Right forelimb (tissue), 1 donor: ENCODE measurements at regions not wholly inside any gene's neighbourhood (a gene's known extent, or its start where the extent isn't known, plus 50 kb on each side); places are given as distances from the start of the nearest gene placed in this dataset.
"Not testable (repeated sequence)": the region's sequence is repeated elsewhere in the genome, so short reads cannot be mapped to it uniquely, and the experiment has no call there.

Source experiments
- DNase-seq: peaks from one replicate; pipeline ENCODE4 v3.0.0-alpha.2; 2018

GRCh38 chr1:83457281-83457680 lies 541.7 kb downstream of the TTLL7 start:
- not testable (repeated sequence) for DNase-seq

GRCh38 chr1:83455753-83456152 lies 543.2 kb downstream of the TTLL7 start:
- DNase-seq, result not testable (repeated sequence)

GRCh38 chr1:83445873-83446272 lies 553.1 kb downstream of the TTLL7 start:
- not testable (repeated sequence) for DNase-seq

- DNase-seq, result not testable (repeated sequence)
Measured at GRCh38 chr1:83442412-83442811, 556.5 kb downstream of the TTLL7 start.

GRCh38 chr1:83440586-83440985 lies 558.3 kb downstream of the TTLL7 start:
- DNase-seq, result not testable (repeated sequence)

- DNase-seq, result not testable (repeated sequence)
Measured at GRCh38 chr1:83440021-83440420, 558.9 kb downstream of the TTLL7 start.

- DNase-seq, result not testable (repeated sequence)
Measured at GRCh38 chr1:83438316-83438715, 560.6 kb downstream of the TTLL7 start.

GRCh38 chr1:83435336-83435735 lies 563.6 kb downstream of the TTLL7 start:
- not testable (repeated sequence) for DNase-seq

GRCh38 chr1:83427566-83427965 lies 571.4 kb downstream of the TTLL7 start:
- DNase-seq, result not testable (repeated sequence)

- DNase-seq, result not testable (repeated sequence)
Measured at GRCh38 chr1:83423382-83423781, 575.5 kb downstream of the TTLL7 start.

GRCh38 chr1:83418558-83418957 lies 580.4 kb downstream of the TTLL7 start:
- DNase-seq, result no peak

- DNase-seq, result not testable (repeated sequence)
Measured at GRCh38 chr1:83413839-83414107, 585.2 kb downstream of the TTLL7 start.

- peak; percentile 37 for DNase-seq
Measured at GRCh38 chr1:83410746-83411413, 588.1 kb downstream of the TTLL7 start.

GRCh38 chr1:83406693-83407371 lies 592.1 kb downstream of the TTLL7 start:
- not testable (repeated sequence) for DNase-seq

GRCh38 chr1:83405789-83406188 lies 593.1 kb downstream of the TTLL7 start:
- not testable (repeated sequence) for DNase-seq

GRCh38 chr1:83403500-83403899 lies 595.4 kb downstream of the TTLL7 start:
- DNase-seq, result not testable (repeated sequence)

GRCh38 chr1:83401146-83401545 lies 597.8 kb downstream of the TTLL7 start:
- DNase-seq, result not testable (repeated sequence)

- DNase-seq, result not testable (repeated sequence)
Measured at GRCh38 chr1:83400173-83400572, 598.8 kb downstream of the TTLL7 start.

- not testable (repeated sequence) for DNase-seq
Measured at GRCh38 chr1:83398125-83398524, 600.8 kb downstream of the TTLL7 start.

GRCh38 chr1:83395130-83395529 lies 603.8 kb downstream of the TTLL7 start:
- not testable (repeated sequence) for DNase-seq

- DNase-seq, result not testable (repeated sequence)
Measured at GRCh38 chr1:83386946-83387345, 612.0 kb downstream of the TTLL7 start.

- DNase-seq, result not testable (repeated sequence)
Measured at GRCh38 chr1:83383107-83383506, 615.8 kb downstream of the TTLL7 start.

- DNase-seq, result not testable (repeated sequence)
Measured at GRCh38 chr1:83373018-83373417, 625.9 kb downstream of the TTLL7 start.

GRCh38 chr1:83369853-83370252 lies 629.1 kb downstream of the TTLL7 start:
- not testable (repeated sequence) for DNase-seq
